Testis (tissue), 2 donors: ENCODE measurements at regions not wholly inside any gene's neighbourhood (a gene's known extent, or its start where the extent isn't known, plus 50 kb on each side); places are given as distances from the start of the nearest gene placed in this dataset.

Source experiments
- DNase-seq: peaks from one replicate; pipeline ENCODE4 v3.0.0-alpha.2; 2019
- H3K27ac ChIP-seq, 2 donors: fragments of 200-600 bp; sonication (generic); one replicate each; pipeline ENCODE4 v1.5.1; 2019
- H3K27me3 ChIP-seq: fragments of 200-600 bp; sonication (generic); one replicate; pipeline ENCODE4 v1.5.1; 2019
- H3K36me3 ChIP-seq: fragments of 200-600 bp; sonication (generic); one replicate; pipeline ENCODE4 v1.5.1; 2017; ENCODE audit warnings: low read depth; ENCODE audit errors: missing control alignments
- H3K4me1 ChIP-seq: fragments of 200-600 bp; sonication (generic); one replicate; pipeline ENCODE4 v1.5.1; 2019
- H3K4me3 ChIP-seq, 2 donors: fragments of 200-600 bp; sonication (generic); one replicate each; pipeline ENCODE4 v1.5.1; 2017 to 2019
- H3K9me3 ChIP-seq: fragments of 200-600 bp; sonication (generic); one replicate; pipeline ENCODE4 v1.5.1; 2017
- POLR2A ChIP-seq: fragments of 450-650 bp; IDR thresholded peaks from one replicate; pipeline ENCODE4 v1.6.1; 2017; ENCODE audit warnings: antibody characterized with exemption, mild to moderate bottlenecking, moderate library complexity
- WGBS, 2 donors: methylation state at CpG; one replicate each; pipeline ENCODE4 v1.1.5; 2018; 5-methylcytosine and 5-hydroxymethylcytosine counted together
- intact Hi-C: fragments of 100-400 bp; cut with DNase I; formaldehyde crosslinking; loops from one replicate; pipeline ENCODE4 v1.15.1; 2023; ENCODE audit warnings: low total_unique reads
- TF ChIP-seq, protein P1 (sequence below), 3 experiments: fragments of 450-650 bp in 2 of 3; fragments of 200-600 bp in 1 of 3; sonication (generic) in 1 of 3; IDR thresholded peaks; one replicate each; pipeline ENCODE4 v1.5.1; 2016 to 2019; ENCODE audit warnings: antibody characterized with exemption in 3 of 3, mild to moderate bottlenecking in 2 of 3, moderate library complexity in 1 of 3

- Histone ChIP-seq H3K4me3 (no peak overlapping the region), H3K9me3 (no peaks in the 10 kb centered on the region), H3K27me3 (no peaks in the 10 kb centered on the region), H3K36me3 (no peaks in the 10 kb centered on the region), H3K4me1 (no peaks in the 10 kb centered on the region), H3K27ac (no peak overlapping the region)
- 92 to 96% methylated on average over 8 of the region's 8 CpGs for WGBS, 2 donors
- TF ChIP-seq POLR2A: no peak
- TF ChIP-seq, protein P1, sequence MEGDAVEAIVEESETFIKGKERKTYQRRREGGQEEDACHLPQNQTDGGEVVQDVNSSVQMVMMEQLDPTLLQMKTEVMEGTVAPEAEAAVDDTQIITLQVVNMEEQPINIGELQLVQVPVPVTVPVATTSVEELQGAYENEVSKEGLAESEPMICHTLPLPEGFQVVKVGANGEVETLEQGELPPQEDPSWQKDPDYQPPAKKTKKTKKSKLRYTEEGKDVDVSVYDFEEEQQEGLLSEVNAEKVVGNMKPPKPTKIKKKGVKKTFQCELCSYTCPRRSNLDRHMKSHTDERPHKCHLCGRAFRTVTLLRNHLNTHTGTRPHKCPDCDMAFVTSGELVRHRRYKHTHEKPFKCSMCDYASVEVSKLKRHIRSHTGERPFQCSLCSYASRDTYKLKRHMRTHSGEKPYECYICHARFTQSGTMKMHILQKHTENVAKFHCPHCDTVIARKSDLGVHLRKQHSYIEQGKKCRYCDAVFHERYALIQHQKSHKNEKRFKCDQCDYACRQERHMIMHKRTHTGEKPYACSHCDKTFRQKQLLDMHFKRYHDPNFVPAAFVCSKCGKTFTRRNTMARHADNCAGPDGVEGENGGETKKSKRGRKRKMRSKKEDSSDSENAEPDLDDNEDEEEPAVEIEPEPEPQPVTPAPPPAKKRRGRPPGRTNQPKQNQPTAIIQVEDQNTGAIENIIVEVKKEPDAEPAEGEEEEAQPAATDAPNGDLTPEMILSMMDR (IDR thresholded peaks at IDR 0.05): no peak
- intact Hi-C loops: no loop called here
- no peak for DNase-seq
These were observed 90.6 kb upstream of the SIM2 start for GRCh38 chr21:36608041-36608896.

GRCh38 chr21:36608897-36609225 lies 90.1 kb upstream of the SIM2 start:
- no peaks in the 10 kb centered on the region for H3K36me3 ChIP-seq
- TF ChIP-seq, protein P1 (IDR thresholded peaks at IDR 0.05): no peak
- TF ChIP-seq POLR2A: no peak
- H3K27ac ChIP-seq: no peak overlapping the region

DNA sequence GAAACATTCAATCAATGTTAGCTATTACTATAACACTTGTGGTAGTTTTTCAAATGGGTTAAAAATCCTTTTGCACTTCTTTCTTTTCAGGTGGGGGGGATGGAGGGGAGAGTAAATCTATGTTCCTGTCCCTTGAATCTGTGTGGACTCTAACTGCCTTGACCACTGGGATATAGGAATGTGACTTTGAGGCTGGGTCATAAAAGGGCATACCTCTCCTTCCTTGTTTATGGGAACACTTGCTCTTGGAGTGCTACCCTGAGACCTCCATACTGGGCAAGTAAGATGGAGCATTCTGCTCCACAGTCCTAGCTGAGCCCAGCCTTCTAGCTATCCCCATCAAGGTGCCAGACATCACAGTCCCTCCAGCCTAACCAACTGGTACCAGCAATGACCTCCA lies 89.3 kb upstream of the SIM2 start:
- H3K36me3 ChIP-seq: no peaks in the 10 kb centered on the region
- H3K4me3 ChIP-seq: no peak overlapping the region
- H3K27ac ChIP-seq: no peak overlapping the region
- H3K4me1 ChIP-seq: no peaks in the 10 kb centered on the region
- no peak for DNase-seq
- no peak for TF ChIP-seq POLR2A
- TF ChIP-seq, protein P1 (IDR thresholded peaks at IDR 0.05): no peak
- intact Hi-C loops: no loop called here
- H3K9me3 ChIP-seq: no peaks in the 10 kb centered on the region
- H3K27me3 ChIP-seq: no peaks in the 10 kb centered on the region

More at GRCh38 chr21:36608897-36609225, 90.1 kb upstream of the SIM2 start:
- Histone ChIP-seq H3K27me3 (no peaks in the 10 kb centered on the region), H3K4me1 (no peaks in the 10 kb centered on the region), H3K9me3 (no peaks in the 10 kb centered on the region), H3K4me3 (no peak overlapping the region)
- intact Hi-C loops: no loop called here
- no peak for DNase-seq
- WGBS, 2 donors: 88 to 90% methylated on average over 1 of the region's 1 CpG

DNA sequence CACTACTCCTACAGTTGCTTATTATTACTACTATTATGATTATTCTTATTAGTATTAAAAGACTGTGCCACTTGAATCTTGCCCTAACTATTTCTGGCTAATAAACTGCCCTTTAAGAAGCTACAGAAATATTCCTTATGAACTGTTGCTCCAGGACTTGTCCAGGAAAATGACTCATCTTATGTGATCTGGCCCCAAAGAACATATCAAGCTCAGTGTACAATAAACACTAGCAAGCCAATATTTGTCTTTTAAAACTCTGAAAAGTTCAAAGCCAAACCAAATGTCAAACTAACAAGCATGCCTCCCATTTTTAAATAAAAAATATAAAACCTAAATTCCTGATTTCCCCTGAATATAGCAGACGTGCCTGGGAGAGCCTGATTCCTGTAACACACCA lies 88.7 kb upstream of the SIM2 start:
- DNase-seq: no peak
- intact Hi-C loops: no loop called here
- Histone ChIP-seq H3K27ac (no peak overlapping the region), H3K4me1 (no peaks in the 10 kb centered on the region), H3K27me3 (no peaks in the 10 kb centered on the region), H3K4me3 (no peak overlapping the region), H3K9me3 (no peaks in the 10 kb centered on the region), H3K36me3 (no peaks in the 10 kb centered on the region)
- TF ChIP-seq POLR2A: no peak
- TF ChIP-seq, protein P1 (IDR thresholded peaks at IDR 0.05): no peak
- 52 to 55% methylated on average over 1 of the region's 1 CpG for WGBS, 2 donors

- Histone ChIP-seq H3K36me3 (no peaks in the 10 kb centered on the region), H3K27me3 (no peaks in the 10 kb centered on the region), H3K4me1 (no peaks in the 10 kb centered on the region), H3K9me3 (no peaks in the 10 kb centered on the region), H3K27ac (no peak overlapping the region), H3K4me3 (no peak overlapping the region)
- DNase-seq: no peak
- TF ChIP-seq, protein P1 (IDR thresholded peaks at IDR 0.05): no peak
- TF ChIP-seq POLR2A: no peak
- intact Hi-C loops: no loop called here
- 59 to 75% methylated on average over 7 of the region's 7 CpGs for WGBS, 2 donors
These were observed 88.0 kb upstream of the SIM2 start for GRCh38 chr21:36610935-36611334.
